Activated CD8-positive, alpha-beta T cell treated with anti-CD3 and anti-CD28 coated beads, Interleukin-2, amount 10 ng/mL, durations not matched to agents 7 days and 5 days (primary cell): ENCODE measurements at regions not wholly inside any gene's neighbourhood (a gene's known extent, or its start where the extent isn't known, plus 50 kb on each side); places are given as distances from the start of the nearest gene placed in this dataset.

Experiments used
- ATAC-seq: fragments of 150-1000 bp; cut with Tn5 transposase; one replicate; pipeline ENCODE4 v1.10.0; 2021; ENCODE audit warnings: moderate library complexity
- CTCF ChIA-PET: fragments of 350-600 bp; sonication (Branson Sonifier 250); formaldehyde crosslinking; loops from one replicate; lab custom pipeline; 2021; ENCODE audit warnings: antibody characterized with exemption; lab: Charles Lee
- POLR2A ChIA-PET: fragments of 350-600 bp; sonication (Branson Sonifier 250); formaldehyde crosslinking; loops from one replicate; lab custom pipeline; 2021; ENCODE audit warnings: antibody characterized with exemption; lab: Charles Lee
- DNase-seq: peaks from one replicate; pipeline ENCODE4 v3.0.0-alpha.2; 2020
- H3K27ac Mint-ChIP-seq: one replicate; pipeline ENCODE4 v1.8.0; 2021; ENCODE audit warnings: mild to moderate bottlenecking, mixed read lengths
- H3K27me3 Mint-ChIP-seq: one replicate; pipeline ENCODE4 v1.8.0; 2021; ENCODE audit warnings: low read depth, mixed read lengths
- H3K36me3 Mint-ChIP-seq: one replicate; pipeline ENCODE4 v1.8.0; 2021; ENCODE audit warnings: low read depth, mixed read lengths
- H3K4me1 Mint-ChIP-seq: one replicate; pipeline ENCODE4 v1.8.0; 2021; ENCODE audit warnings: low read depth, mixed read lengths
- H3K4me3 Mint-ChIP-seq: one replicate; pipeline ENCODE4 v1.8.0; 2021; ENCODE audit warnings: mild to moderate bottlenecking, mixed read lengths
- H3K9me3 Mint-ChIP-seq: one replicate; pipeline ENCODE4 v1.8.0; 2022; ENCODE audit warnings: mixed read lengths; ENCODE audit not compliant: insufficient read depth

- no peak overlapping the region for H3K4me3 Mint-ChIP-seq
- H3K36me3 Mint-ChIP-seq: no peaks in the 10 kb centered on the region
- POLR2A ChIA-PET: no interaction called here
These were observed 89.2 kb downstream of the MICALL2 start for GRCh38 chr7:1369916-1370657.

GRCh38 chr7:1370738-1371137, 88.5 kb downstream of the MICALL2 start:
- H3K36me3 Mint-ChIP-seq: no peaks in the 10 kb centered on the region
- DNase-seq: no peak
- peaks cover 18% of the 10 kb centered on the region for H3K27me3 Mint-ChIP-seq
- no peak for ATAC-seq
- POLR2A ChIA-PET: no interaction called here
- no peak overlapping the region for H3K27ac Mint-ChIP-seq
- no peaks in the 10 kb centered on the region for H3K4me1 Mint-ChIP-seq
- H3K4me3 Mint-ChIP-seq: no peak overlapping the region
- H3K9me3 Mint-ChIP-seq: no peaks in the 10 kb centered on the region
- CTCF ChIA-PET: no interaction called here

More at GRCh38 chr7:1369916-1370657, 89.2 kb downstream of the MICALL2 start:
- ATAC-seq (no peak), DNase-seq (no peak)
- no peaks in the 10 kb centered on the region for H3K9me3 Mint-ChIP-seq
- no peaks in the 10 kb centered on the region for H3K4me1 Mint-ChIP-seq
- CTCF ChIA-PET: interaction anchor here (1.3 kb wide), 1 partner anchor 177 kb away, joined by 3 read pairs; no protein-coding TSS in a partner anchor
- no peak overlapping the region for H3K27ac Mint-ChIP-seq
- H3K27me3 Mint-ChIP-seq: peaks cover 18% of the 10 kb centered on the region

GRCh38 chr7:1372063-1372462, 87.2 kb downstream of the MICALL2 start:
- POLR2A ChIA-PET: no interaction called here

GRCh38 chr7:1372671-1373379, 86.4 kb downstream of the MICALL2 start:
- CTCF ChIA-PET: no interaction called here
- H3K4me1 Mint-ChIP-seq: no peaks in the 10 kb centered on the region
- H3K27me3 Mint-ChIP-seq: peaks cover 16% of the 10 kb centered on the region
- DNase-seq: no peak
- no peak for ATAC-seq
- no peaks in the 10 kb centered on the region for H3K36me3 Mint-ChIP-seq
- POLR2A ChIA-PET: no interaction called here
- no peak overlapping the region for H3K27ac Mint-ChIP-seq
- H3K9me3 Mint-ChIP-seq: no peaks in the 10 kb centered on the region
- no peak overlapping the region for H3K4me3 Mint-ChIP-seq

More at GRCh38 chr7:1372063-1372462, 87.2 kb downstream of the MICALL2 start:
- H3K4me1 Mint-ChIP-seq: no peaks in the 10 kb centered on the region
- no peak overlapping the region for H3K4me3 Mint-ChIP-seq
- no peak overlapping the region for H3K27ac Mint-ChIP-seq
- CTCF ChIA-PET: no interaction called here
- no peak for DNase-seq
- no peaks in the 10 kb centered on the region for H3K9me3 Mint-ChIP-seq
- no peaks in the 10 kb centered on the region for H3K36me3 Mint-ChIP-seq
- peaks cover 20% of the 10 kb centered on the region for H3K27me3 Mint-ChIP-seq
- ATAC-seq: no peak

- no peaks in the 10 kb centered on the region for H3K4me1 Mint-ChIP-seq
- H3K27ac Mint-ChIP-seq: no peak overlapping the region
- no peak for ATAC-seq
- DNase-seq: no peak
- peaks cover 2% of the 10 kb centered on the region for H3K27me3 Mint-ChIP-seq
- H3K4me3 Mint-ChIP-seq: no peak overlapping the region
- POLR2A ChIA-PET: no interaction called here
- CTCF ChIA-PET: no interaction called here
- no peaks in the 10 kb centered on the region for H3K36me3 Mint-ChIP-seq
- H3K9me3 Mint-ChIP-seq: no peaks in the 10 kb centered on the region
These were observed 82.0 kb downstream of the MICALL2 start for GRCh38 chr7:1377111-1377909.

- H3K36me3 Mint-ChIP-seq: no peaks in the 10 kb centered on the region
- POLR2A ChIA-PET: no interaction called here
- DNase-seq: no peak
- H3K9me3 Mint-ChIP-seq: no peaks in the 10 kb centered on the region
- ATAC-seq: no peak
- H3K27ac Mint-ChIP-seq: no peak overlapping the region
- H3K4me3 Mint-ChIP-seq: no peak overlapping the region
- CTCF ChIA-PET: no interaction called here
- no peaks in the 10 kb centered on the region for H3K4me1 Mint-ChIP-seq
- H3K27me3 Mint-ChIP-seq: peaks cover 2% of the 10 kb centered on the region
These were observed 80.4 kb downstream of the MICALL2 start for GRCh38 chr7:1378610-1379601.

GRCh38 chr7:1380231-1380815, 78.9 kb downstream of the MICALL2 start:
- no peak overlapping the region for H3K4me3 Mint-ChIP-seq
- H3K4me1 Mint-ChIP-seq: no peaks in the 10 kb centered on the region
- H3K27me3 Mint-ChIP-seq: peaks cover 2% of the 10 kb centered on the region
- ChIA-PET CTCF (no interaction called here), POLR2A (no interaction called here)
- no peaks in the 10 kb centered on the region for H3K9me3 Mint-ChIP-seq
- DNase-seq (no peak), ATAC-seq (no peak)
- no peaks in the 10 kb centered on the region for H3K36me3 Mint-ChIP-seq
- no peak overlapping the region for H3K27ac Mint-ChIP-seq

GRCh38 chr7:1380821-1381580, 78.3 kb downstream of the MICALL2 start:
- H3K27ac Mint-ChIP-seq: no peak overlapping the region
- DNase-seq: no peak
- H3K4me1 Mint-ChIP-seq: no peaks in the 10 kb centered on the region
- ChIA-PET POLR2A (no interaction called here), CTCF (no interaction called here)
- no peaks in the 10 kb centered on the region for H3K9me3 Mint-ChIP-seq
- H3K36me3 Mint-ChIP-seq: no peaks in the 10 kb centered on the region
- ATAC-seq: no peak
- H3K27me3 Mint-ChIP-seq: peaks cover 2% of the 10 kb centered on the region
- H3K4me3 Mint-ChIP-seq: no peak overlapping the region

- Mint-ChIP-seq H3K27ac (no peak overlapping the region), H3K27me3 (no peaks in the 10 kb centered on the region), H3K4me3 (no peak overlapping the region), H3K36me3 (no peaks in the 10 kb centered on the region), H3K4me1 (no peaks in the 10 kb centered on the region), H3K9me3 (no peaks in the 10 kb centered on the region)
- POLR2A ChIA-PET: interaction anchor here (0.5 kb wide), 1 partner anchor 334 kb away, joined by 3 read pairs; no protein-coding TSS in a partner anchor
- no peak for DNase-seq
- CTCF ChIA-PET: no interaction called here
- no peak for ATAC-seq
These were observed 76.5 kb downstream of the MICALL2 start for GRCh38 chr7:1382553-1383397.
